ENCODE measurements at regions not wholly inside any gene's neighbourhood (a gene's known extent, or its start where the extent isn't known, plus 50 kb on each side); places are given as distances from the start of the nearest gene placed in this dataset.

DNA sequence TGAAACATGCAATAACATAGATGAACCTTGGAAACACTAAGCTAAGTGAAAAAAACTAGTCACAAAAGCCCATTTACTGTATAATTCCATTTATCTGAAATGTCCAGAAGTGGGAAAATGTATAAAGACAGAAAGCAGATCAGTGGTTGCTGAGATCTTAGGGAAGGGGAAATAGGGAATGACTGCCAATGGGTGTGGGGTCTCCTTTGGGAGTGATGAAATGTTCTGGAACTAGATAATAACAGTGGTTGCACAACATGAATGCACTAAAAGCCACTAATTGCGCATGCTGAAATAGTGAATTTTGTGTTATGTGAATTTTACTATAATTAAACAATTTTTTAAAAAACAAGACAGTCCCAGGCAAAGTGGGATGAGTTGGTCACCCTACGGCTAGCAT, 472.8 kb downstream of the CCDC171 start:
- no peak for DNase-seq

- DNase-seq: no peak
Measured at GRCh38 chr9:16026886-16027285, 474.0 kb downstream of the CCDC171 start.

GRCh38 chr9:16028548-16028947, 475.7 kb downstream of the CCDC171 start:
- no peak for DNase-seq

GRCh38 chr9:16029046-16029615, 476.3 kb downstream of the CCDC171 start:
- no peak for DNase-seq

DNA sequence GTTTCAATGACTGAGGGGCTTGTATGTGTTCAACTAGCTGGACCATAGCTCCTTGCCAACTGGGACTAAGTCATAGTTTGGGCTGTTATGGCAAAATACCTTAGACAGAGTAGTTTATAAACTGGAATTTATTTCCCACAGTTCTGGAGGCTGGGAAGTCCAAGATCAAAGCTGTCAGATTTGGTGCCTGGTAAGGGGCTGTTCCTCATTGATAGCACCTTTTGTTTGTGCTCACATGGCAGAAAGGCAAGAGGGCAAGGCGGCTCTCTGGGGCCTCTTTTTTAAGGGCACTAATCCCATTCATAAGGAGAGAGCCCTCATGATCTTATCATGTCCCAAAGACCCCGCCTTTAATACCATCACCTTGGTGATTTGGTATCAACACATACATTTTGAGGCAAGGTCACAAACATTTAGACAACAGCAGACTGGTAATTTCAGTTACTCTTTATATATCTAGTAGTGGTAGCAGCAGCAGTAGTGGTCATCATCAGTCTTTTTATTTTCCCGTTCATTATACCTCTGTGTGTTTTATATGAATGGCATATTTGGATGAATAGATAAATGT, 477.0 kb downstream of the CCDC171 start:
- DNase-seq: no peak

GRCh38 chr9:16030528-16031185, 477.8 kb downstream of the CCDC171 start:
- no peak for DNase-seq

GRCh38 chr9:16031486-16031885, 478.6 kb downstream of the CCDC171 start:
- no peak for DNase-seq

GRCh38 chr9:16031971-16032370, 479.1 kb downstream of the CCDC171 start:
- no peak for DNase-seq

GRCh38 chr9:16032799-16033198, 480.0 kb downstream of the CCDC171 start:
- no peak for DNase-seq

DNA sequence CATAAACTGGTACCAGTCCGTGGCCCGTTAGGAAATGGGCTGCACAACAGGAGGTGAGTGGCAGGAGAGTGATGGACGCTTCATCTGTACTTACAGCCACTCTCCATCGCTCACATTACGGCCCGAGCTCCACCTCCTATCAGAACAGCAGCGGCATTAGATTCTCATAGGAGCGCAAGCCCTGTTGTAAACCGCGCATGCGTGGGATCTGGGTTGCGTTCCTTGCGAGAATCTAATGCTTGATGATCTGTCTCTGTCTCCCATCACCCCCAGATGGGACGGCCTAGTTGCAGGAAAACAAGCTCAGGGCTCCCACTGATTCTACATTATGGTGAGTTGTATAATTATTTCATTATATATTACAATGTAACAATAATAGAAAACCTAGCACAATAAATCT, 480.4 kb downstream of the CCDC171 start:
- DNase-seq: no peak

GRCh38 chr9:16033921-16034691, 481.3 kb downstream of the CCDC171 start:
- DNase-seq: no peak

- DNase-seq: peak; percentile 37
Measured at GRCh38 chr9:16039218-16039987, 486.6 kb downstream of the CCDC171 start.

GRCh38 chr9:16039988-16040761, 487.3 kb downstream of the CCDC171 start:
- DNase-seq: no peak

DNA sequence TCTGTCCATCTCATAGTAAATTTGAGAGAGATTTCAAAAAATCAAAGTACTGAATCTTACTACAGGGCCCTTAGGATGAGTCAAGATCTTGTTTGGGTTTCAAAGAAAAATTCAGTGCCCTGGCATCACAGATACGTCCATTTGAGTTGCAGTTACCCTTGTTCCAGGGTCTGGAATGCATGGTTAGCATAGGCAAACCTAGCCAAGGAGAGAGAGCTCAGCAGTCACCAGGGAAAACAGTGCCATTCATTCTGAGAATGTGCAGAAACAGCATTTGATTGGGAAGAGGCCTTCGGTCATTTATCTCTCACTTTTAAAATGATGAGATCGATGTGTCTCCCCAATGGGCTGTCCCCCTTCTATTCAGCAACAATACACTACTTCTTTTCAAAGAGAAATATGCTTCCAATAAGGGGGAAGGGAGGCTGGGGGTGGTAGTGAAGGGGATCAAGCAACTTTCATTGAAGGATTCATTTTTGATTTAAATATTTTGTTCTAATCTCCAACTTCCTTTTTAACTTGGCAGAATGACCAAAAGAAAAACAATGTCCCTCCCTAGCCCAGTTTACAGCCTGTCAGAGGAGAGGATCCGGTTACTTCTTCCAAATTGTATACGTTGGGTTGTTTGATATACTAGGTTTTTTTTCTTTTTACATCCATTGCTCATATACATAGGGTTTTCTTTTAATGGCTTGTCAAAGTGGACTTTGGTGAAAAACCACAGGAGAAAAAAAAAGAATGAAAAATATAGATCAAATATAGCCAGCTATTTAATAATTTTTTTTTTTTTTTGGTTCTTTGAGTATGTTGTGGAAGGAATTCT, 491.1 kb downstream of the CCDC171 start:
- DNase-seq: peak; percentile 37

- DNase-seq: peak; percentile 40
Measured at GRCh38 chr9:16044579-16044881, 491.7 kb downstream of the CCDC171 start.

- no peak for DNase-seq
Measured at GRCh38 chr9:16045651-16046280, 492.9 kb downstream of the CCDC171 start.

- DNase-seq: no peak
Measured at GRCh38 chr9:16046713-16047112, 493.9 kb downstream of the CCDC171 start.

DNA sequence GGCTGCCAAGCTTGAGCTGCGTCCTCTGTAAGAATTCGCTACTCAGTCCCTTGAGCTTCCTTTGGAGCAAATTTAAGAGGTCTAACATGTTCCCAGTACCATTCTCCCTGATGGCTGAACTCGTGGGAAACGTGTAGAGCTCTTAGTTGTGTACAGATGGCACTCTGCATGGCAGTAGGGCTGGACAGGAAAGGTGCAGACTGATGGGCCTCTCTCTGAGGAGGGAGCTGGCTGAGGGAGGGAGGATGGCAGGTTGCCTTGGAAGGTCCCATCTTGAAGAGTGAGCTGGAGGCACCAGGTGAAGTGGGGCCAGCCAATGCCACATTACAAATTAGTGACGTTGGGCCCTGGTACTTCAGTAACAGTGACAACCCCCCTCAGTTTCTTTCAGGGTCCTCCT, 495.3 kb downstream of the CCDC171 start:
- no peak for DNase-seq

GRCh38 chr9:16052146-16052545, 499.3 kb downstream of the CCDC171 start:
- no peak for DNase-seq

GRCh38 chr9:16052757-16053530, 500.1 kb downstream of the CCDC171 start:
- DNase-seq: peak; percentile 73
